ENCODE measurements at regions not wholly inside any gene's neighbourhood (a gene's known extent, or its start where the extent isn't known, plus 50 kb on each side); places are given as distances from the start of the nearest gene placed in this dataset.

DNA sequence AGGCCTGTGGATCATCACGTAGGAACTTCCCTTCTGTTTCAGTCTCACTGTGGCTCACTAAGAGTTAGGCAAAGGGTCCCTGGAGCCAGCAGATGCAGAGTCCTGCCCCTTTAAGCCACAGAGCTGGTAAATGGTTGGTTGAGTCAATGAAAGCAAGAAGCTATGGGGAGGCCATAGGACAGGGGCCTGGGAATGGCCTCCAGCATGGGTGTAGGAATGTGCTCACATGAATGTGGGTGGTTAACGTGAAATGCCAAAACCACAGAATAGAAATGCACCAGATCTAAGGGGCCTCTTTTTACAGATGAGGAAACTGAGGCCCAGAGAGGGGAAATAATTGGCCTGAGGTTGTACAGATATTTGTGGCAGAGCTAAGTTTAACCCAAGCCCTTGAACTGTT lies 150.3 kb downstream of the TLE3 start:
- Histone ChIP-seq H3K27ac (ENCODE audit: control insufficient read depth, insufficient read depth, low read length) (no peak overlapping the region), H4K20me1 (ENCODE audit: control insufficient read depth, extremely low read depth, insufficient read depth, low read length) (no peaks in the 10 kb centered on the region), H3K79me2 (ENCODE audit: control insufficient read depth, insufficient read depth, low read length) (no peaks in the 10 kb centered on the region), H3K9me3 (ENCODE audit: control insufficient read depth, low read depth, low read length) (no peaks in the 10 kb centered on the region), H3K27me3 (ENCODE audit: control insufficient read depth, extremely low read depth, insufficient read depth, low read length) (peaks cover 16% of the 10 kb centered on the region), H3K4me1 (ENCODE audit: control insufficient read depth, extremely low read depth, insufficient read depth, low read length) (no peaks in the 10 kb centered on the region), H2AFZ (ENCODE audit: control insufficient read depth, low read length) (no peak overlapping the region), H3K9me1 (ENCODE audit: control insufficient read depth, extremely low read depth, insufficient read depth, low read length) (no peaks in the 10 kb centered on the region), H3K4me2 (ENCODE audit: control insufficient read depth, extremely low read depth, insufficient read depth, low read depth, low read length) (no peak overlapping the region), H3K9ac (ENCODE audit: control insufficient read depth, extremely low read depth, insufficient read depth, low read length) (no peak overlapping the region), H3K36me3 (ENCODE audit: control insufficient read depth in 2 of 2, extremely low read depth in 1 of 2, insufficient read depth in 2 of 2, low read length in 2 of 2) (no peaks in the 10 kb centered on the region), H3K4me3 (ENCODE audit: control insufficient read depth in 2 of 3, extremely low read depth in 1 of 3, insufficient read depth in 2 of 3, low read depth in 1 of 3, low read length in 3 of 3) (no peak overlapping the region)
- FAIRE-seq: no peak
- dilution Hi-C loops (cut with MboI; ENCODE audit: extremely low pct_ligation_motif_present, low sequenced_read_pairs): no loop called here
- no peak for DNase-seq (ENCODE audit: low read depth, low spot score)
- TF ChIP-seq, protein P1, sequence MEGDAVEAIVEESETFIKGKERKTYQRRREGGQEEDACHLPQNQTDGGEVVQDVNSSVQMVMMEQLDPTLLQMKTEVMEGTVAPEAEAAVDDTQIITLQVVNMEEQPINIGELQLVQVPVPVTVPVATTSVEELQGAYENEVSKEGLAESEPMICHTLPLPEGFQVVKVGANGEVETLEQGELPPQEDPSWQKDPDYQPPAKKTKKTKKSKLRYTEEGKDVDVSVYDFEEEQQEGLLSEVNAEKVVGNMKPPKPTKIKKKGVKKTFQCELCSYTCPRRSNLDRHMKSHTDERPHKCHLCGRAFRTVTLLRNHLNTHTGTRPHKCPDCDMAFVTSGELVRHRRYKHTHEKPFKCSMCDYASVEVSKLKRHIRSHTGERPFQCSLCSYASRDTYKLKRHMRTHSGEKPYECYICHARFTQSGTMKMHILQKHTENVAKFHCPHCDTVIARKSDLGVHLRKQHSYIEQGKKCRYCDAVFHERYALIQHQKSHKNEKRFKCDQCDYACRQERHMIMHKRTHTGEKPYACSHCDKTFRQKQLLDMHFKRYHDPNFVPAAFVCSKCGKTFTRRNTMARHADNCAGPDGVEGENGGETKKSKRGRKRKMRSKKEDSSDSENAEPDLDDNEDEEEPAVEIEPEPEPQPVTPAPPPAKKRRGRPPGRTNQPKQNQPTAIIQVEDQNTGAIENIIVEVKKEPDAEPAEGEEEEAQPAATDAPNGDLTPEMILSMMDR (optimal IDR thresholded peaks at IDR 0.05 in 1 of 3, IDR thresholded peaks at IDR 0.05 in 1 of 3, conservative IDR thresholded peaks at IDR 0.05 in 1 of 3; ENCODE audit: extremely low read depth in 1 of 3, insufficient read depth in 2 of 3, low read length in 3 of 3): no peak
- no peak for TF ChIP-seq EZH2 (IDR thresholded peaks at IDR 0.05; ENCODE audit: low read length)

DNA sequence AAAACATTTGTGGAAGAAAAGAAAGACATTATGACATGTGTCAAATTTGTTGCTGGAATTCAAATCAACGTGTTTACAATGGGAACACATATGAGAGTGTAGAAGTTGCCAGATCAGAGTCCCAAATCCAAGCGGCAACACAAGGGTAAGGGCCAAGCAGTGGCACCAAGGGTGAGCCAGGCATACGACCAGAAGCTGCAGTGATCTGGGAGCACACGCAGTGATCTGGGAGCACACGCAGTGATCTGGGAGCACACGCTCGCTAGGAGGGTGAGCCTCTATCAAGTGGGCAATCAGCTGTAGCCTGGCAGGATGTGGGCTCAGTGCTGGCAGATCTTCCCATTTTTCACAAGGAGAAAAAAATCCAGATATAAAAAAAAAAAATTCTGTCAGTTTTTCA lies 148.2 kb downstream of the TLE3 start:
- DNase-seq (ENCODE audit: low read depth, low spot score): no peak
- no peak for TF ChIP-seq EZH2 (IDR thresholded peaks at IDR 0.05; ENCODE audit: low read length)
- TF ChIP-seq, protein P1 (optimal IDR thresholded peaks at IDR 0.05 in 1 of 3, IDR thresholded peaks at IDR 0.05 in 1 of 3, conservative IDR thresholded peaks at IDR 0.05 in 1 of 3; ENCODE audit: extremely low read depth in 1 of 3, insufficient read depth in 2 of 3, low read length in 3 of 3): no peak
- dilution Hi-C loops (cut with MboI; ENCODE audit: extremely low pct_ligation_motif_present, low sequenced_read_pairs): no loop called here

More for the DNA sequence above, 148.2 kb downstream of the TLE3 start:
- no peak for FAIRE-seq
- Histone ChIP-seq H3K27ac (ENCODE audit: control insufficient read depth, insufficient read depth, low read length) (no peak overlapping the region), H3K9ac (ENCODE audit: control insufficient read depth, extremely low read depth, insufficient read depth, low read length) (no peak overlapping the region), H4K20me1 (ENCODE audit: control insufficient read depth, extremely low read depth, insufficient read depth, low read length) (no peaks in the 10 kb centered on the region), H3K4me2 (ENCODE audit: control insufficient read depth, extremely low read depth, insufficient read depth, low read depth, low read length) (no peak overlapping the region), H3K79me2 (ENCODE audit: control insufficient read depth, insufficient read depth, low read length) (no peaks in the 10 kb centered on the region), H3K36me3 (ENCODE audit: control insufficient read depth in 2 of 2, extremely low read depth in 1 of 2, insufficient read depth in 2 of 2, low read length in 2 of 2) (no peaks in the 10 kb centered on the region), H3K9me1 (ENCODE audit: control insufficient read depth, extremely low read depth, insufficient read depth, low read length) (no peaks in the 10 kb centered on the region), H3K4me1 (ENCODE audit: control insufficient read depth, extremely low read depth, insufficient read depth, low read length) (no peaks in the 10 kb centered on the region), H3K4me3 (ENCODE audit: control insufficient read depth in 2 of 3, extremely low read depth in 1 of 3, insufficient read depth in 2 of 3, low read depth in 1 of 3, low read length in 3 of 3) (no peak overlapping the region), H2AFZ (ENCODE audit: control insufficient read depth, low read length) (no peak overlapping the region), H3K27me3 (ENCODE audit: control insufficient read depth, extremely low read depth, insufficient read depth, low read length) (peaks cover 15% of the 10 kb centered on the region), H3K9me3 (ENCODE audit: control insufficient read depth, low read depth, low read length) (no peaks in the 10 kb centered on the region)

Data from keratinocyte (primary cell).